GM21526 (cell line): ENCODE measurements at regions not wholly inside any gene's neighbourhood (a gene's known extent, or its start where the extent isn't known, plus 50 kb on each side); places are given as distances from the start of the nearest gene placed in this dataset.
"Not testable (repeated sequence)": the region's sequence is repeated elsewhere in the genome, so short reads cannot be mapped to it uniquely, and the experiment has no call there.

Source experiments
- ATAC-seq: cut with Tn5 transposase; IDR thresholded peaks from one replicate; pipeline ENCODE4 v1.9.1; 2021; ENCODE audit warnings: moderate library complexity; ENCODE audit not compliant: unreplicated experiment, low FRiP score

DNA sequence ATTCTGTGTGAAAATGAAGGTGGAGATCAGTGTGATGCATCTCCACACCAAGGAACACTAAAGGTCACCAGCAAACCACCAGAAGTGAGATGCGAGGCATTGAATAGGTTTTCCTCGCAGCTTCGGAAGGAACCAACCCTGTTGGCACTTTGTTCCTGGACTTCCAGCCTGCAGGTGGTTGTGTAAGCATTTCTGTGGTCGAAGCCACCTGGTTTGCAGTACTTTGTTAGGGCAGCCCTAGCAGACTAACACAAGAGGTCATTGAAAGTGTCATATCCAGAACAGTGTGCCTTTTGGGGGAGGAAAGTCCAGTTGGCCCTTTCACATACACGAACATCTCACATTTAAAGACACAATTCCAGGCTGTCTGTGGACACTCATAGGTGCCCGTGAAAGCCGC lies 237.2 kb upstream of the PLGLB1 start:
- ATAC-seq = not testable (repeated sequence)

DNA sequence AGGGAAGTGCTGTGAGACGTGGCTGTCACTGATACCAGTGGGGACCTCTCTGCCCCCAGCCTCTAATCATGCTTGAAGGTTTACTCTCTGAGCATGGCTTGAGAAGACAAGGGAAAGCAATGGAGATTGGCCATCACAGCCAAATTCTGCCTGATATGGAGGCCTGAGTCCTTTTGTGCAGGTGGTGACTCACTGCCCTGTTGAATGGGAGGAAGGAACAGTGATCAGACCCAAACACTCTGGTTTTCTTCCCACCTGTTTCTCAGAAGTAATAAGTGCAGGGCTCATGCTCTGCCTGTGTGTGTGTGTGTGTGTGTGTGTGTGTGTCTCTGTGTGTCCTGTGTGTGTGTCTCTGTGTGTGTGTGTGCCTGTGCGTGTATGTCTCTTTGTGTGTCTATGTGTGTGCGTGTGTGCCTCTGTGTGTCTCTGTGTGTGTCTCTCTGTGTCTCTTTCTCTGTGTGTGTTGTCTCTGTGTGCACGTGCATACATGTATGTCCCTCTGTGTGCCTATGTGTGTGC lies 240.6 kb upstream of the PLGLB1 start:
- not testable (repeated sequence) for ATAC-seq

DNA sequence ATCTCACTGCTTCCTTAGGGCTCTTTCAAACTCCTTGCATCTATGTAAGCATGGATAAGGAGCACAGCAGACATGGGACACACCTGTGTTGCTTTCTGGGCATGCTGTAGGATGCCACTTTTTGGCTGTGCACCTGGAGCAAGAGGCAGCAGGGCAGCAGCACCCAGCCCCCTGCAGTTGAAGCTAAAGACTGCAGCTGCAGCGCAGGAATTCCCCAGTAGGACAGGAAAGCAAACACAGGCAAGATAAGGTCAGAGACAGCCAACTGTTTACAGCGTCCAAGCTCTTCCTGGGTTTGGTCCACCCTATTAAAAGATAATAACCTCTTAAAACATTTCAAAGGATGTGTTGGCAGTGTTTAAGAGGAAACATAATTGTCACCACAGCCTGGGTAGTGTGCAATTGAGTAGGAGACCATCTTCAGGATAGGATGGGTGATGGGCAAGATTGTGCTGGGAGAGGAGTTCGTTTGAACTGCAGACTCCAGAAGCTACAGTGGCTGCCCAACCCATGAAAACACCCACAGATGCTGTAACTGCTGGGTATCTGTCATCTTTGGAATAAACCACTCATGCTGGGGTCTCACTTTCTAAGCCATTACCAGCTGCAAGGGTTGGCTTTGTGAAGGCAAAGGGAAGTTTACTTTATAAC lies 242.3 kb upstream of the PLGLB1 start:
- ATAC-seq = not testable (repeated sequence)

- ATAC-seq = not testable (repeated sequence)
Observed at GRCh38 chr2:87275192-87275591, 253.5 kb upstream of the PLGLB1 start.

DNA sequence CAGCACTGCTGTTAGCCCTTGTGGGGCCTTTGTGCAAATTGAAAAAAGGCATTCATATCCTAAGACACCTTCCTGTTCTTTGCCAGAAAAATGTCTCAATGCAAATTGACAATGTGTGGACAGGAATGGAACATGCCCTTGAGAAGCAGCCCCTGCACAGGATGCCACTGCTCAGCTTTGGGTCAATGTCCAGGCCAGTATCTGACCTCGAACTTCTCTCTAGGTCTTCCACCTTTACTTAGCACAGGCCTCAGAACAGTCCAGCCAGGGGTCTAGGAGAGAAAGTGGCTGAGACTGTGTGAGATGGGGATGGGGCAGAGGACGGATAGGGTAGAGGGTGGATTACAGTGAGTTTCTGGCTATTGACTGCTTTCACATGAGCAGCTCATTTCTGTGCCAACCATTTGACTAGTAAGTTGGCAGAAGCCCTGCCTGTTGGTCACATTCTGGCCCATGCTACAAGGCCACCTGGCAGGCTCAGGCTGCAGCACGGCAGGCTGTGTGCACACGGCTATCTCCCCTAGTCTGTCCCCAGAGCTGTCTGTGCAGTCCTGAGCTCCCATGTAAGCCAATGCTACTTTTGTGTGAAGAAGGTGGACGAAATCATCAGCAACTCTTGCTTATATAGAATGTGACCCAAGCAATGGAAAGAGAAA lies 254.5 kb upstream of the PLGLB1 start:
- ATAC-seq = not testable (repeated sequence)

DNA sequence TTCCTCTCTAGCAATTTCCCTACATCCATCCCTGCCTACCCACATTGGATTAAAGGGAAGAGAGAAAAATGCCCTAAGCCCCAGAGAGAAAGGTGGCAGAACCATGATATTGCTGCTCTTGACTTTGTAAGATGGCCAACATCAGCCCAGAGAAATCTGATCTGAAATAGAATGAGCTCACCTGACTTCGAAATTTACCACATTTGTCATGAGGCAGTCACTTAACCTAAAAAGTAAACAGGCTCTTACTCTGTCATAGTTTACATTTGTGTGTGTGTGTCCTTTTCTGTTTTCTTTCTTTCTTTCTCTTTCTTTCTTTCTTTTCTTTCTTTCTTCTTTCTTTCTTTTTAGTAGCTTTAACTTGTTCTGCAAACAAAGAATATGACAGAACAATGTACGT lies 255.0 kb upstream of the PLGLB1 start:
- ATAC-seq = not testable (repeated sequence)

DNA sequence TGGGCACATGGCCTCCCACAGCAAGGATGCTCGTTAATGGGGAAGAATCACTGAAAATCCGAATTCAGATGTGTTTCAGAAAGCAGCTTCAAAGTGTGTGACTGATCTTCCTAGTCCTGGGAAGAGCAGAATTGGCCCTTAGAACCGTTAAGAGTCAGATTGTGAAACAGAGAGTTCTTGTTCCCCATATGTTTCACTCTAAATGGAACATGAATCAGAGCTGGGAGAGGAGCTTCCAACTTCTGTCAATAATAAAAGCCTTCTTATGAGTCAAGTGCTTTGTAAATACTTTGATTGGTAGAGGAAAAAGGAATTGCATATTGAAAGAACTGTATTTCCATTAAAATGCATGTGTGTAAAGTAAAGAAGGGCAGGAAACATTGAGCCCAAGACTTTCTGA lies 256.1 kb upstream of the PLGLB1 start:
- not testable (repeated sequence) for ATAC-seq

- ATAC-seq = not testable (repeated sequence)
Observed at GRCh38 chr2:87280596-87281355, 259.1 kb upstream of the PLGLB1 start.

GRCh38 chr2:87283735-87284470 lies 262.3 kb upstream of the PLGLB1 start:
- ATAC-seq = not testable (repeated sequence)

DNA sequence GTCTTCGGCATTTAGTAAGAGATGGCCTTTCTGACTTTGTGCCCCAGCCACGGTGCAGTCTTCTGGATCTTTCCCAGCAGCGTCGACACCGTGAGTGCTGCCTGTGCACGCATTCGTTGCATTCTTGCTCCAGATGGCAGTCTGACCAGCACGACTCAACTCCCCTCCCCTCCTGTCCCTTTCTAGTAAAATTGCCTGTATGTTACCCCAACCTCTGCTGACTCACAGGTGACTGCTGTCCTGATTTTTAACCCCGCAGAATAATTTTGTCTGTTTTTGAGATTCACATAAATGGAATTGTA lies 262.8 kb upstream of the PLGLB1 start:
- not testable (repeated sequence) for ATAC-seq

- ATAC-seq = not testable (repeated sequence)
Observed at GRCh38 chr2:87285139-87285538, 263.5 kb upstream of the PLGLB1 start.

DNA sequence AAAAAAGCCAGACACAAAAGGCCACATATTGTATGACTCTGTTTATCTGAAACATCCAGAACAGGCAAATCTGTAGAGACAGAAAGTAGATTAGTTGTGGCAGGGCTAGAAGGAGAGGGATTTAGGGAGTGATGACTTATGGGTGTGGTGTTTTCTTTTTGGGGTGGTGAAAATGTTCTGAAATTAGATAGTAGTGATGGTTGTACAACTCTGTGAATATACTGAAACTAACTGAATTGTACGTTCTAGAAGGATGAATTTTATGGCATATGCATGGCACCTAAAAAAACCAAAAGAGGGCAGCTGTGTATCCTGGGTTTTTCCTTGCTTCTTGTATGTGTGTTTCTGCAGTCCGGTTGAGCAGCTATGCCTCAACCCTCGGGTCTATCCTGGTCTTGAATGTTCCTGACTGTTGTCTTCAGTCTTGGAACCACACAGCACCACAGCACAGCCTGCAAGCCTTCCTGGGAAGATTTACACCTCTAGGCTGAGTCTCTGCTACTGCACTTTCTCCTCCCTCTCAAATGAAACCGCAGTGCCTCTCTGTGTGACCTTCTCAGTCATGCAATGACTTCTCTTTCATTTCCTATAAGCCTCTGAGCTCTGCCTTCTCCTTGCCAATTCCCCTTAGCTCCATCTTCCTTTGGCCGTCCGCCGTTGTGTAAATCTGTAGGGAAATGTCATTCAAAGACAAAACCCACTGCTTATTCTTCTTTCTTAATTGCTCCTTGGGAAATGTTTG lies 269.1 kb upstream of the PLGLB1 start:
- peak; percentile 63 for ATAC-seq

- not testable (repeated sequence) for ATAC-seq
Observed at GRCh38 chr2:87291400-87292200, 270.0 kb upstream of the PLGLB1 start.

DNA sequence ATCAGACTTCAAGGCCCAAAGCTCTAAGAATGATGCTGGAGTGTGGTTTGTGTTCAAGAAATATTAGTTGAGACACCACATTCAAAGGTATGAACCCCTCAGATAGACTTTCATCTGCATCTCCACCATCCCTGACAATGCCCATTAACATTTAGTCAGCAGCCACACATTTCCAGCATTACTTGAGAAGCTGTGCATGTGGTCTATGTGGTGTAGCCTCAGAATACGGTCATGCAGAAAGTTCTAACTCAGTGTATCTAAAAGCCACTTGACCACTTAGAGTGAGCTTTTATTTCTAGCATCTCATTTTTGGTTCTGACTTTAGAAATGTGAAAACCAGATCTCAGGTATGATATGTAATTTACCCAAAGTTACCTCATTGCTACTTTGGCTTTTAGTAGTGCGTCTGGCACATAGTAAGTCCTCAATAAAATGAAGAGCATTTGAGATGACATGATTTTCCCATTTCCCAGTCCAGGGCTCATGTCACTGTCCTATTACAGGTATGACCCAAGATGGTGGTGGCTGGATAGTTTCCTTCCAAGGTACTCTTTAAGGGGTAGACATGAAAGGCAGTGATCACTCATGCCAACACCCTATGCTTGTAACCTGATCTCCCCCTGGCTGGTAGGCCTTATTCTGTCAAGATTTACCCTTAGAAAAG lies 272.4 kb upstream of the PLGLB1 start:
- ATAC-seq = not testable (repeated sequence)

- not testable (repeated sequence) for ATAC-seq
Observed at GRCh38 chr2:87295135-87295534, 273.5 kb upstream of the PLGLB1 start.

DNA sequence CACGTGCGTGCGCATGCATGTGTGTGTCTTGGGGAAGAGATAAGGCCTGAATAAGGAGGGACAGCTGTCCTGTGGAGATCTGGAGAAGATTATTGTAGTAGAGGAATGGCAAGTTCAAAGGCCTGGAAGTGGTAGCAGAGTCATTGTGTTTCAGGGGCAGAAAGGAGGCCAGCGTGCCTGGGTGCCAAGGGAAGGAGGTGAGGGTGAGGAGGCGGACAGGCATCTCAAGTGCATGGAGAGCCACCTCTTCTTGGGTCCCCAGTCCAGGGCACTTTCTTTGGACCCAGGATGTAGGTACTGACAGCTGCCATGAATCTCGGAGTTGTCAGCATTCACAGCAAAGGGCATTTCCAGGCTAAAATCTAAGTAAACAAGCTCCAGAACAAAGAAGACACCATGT lies 279.7 kb upstream of the PLGLB1 start:
- not testable (repeated sequence) for ATAC-seq

- ATAC-seq = not testable (repeated sequence)
Observed at GRCh38 chr2:87301871-87302270, 280.2 kb upstream of the PLGLB1 start.

DNA sequence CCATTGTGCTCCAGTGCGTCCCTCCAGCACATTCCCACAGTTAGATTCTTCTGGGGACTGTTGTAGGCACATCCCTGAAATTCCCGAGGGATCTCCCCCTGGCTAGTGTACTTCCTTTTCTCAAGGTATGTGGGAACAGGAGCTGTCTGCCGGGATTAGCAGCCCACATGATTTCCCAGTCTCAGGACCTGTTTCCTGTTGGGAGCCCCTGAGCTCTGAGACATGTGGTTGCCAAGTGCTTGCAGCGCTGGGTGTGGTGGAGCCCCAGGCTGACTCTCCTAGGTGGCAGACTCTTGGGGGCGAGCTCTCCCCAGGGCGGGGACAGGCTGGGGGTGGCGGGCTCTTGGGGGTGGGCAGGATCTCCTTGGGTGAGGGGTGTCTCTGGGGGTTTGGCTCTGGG lies 287.0 kb upstream of the PLGLB1 start:
- not testable (repeated sequence) for ATAC-seq

DNA sequence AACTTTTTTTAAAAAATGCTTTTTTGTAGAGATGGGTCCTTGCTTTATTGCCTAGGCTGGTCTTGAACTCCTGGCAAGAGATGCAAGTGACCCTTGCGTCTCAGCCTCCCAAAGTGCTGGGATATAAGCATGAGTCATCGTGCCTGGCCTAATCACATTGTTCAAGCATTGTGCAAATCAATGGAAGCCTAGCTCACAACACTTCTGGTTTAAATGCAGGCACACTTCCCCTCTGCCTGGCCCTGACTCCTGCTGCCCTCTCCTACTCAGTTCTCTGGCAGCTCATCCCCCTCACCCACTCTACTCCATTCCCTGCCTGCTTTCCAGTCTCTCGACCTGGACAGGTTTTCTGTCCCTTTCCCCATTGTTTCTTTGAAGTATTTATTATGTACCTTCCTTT lies 288.1 kb upstream of the PLGLB1 start:
- not testable (repeated sequence) for ATAC-seq
